HCT116 (cell line): ENCODE measurements at regions not wholly inside any gene's neighbourhood (a gene's known extent, or its start where the extent isn't known, plus 50 kb on each side); places are given as distances from the start of the nearest gene placed in this dataset.

ENCODE experiments used
- CTCF ChIP-seq, 3 experiments: fragments of 200-600 bp in 1 of 3; sonication (generic) in 1 of 3; IDR thresholded peaks in 2 of 3; conservative IDR thresholded peaks in 1 of 3; 2 replicates each; pipeline ENCODE4 v1.5.1; 2012 to 2017; ENCODE audit warnings: low read depth in 2 of 3, low read length in 2 of 3, antibody characterized with exemption in 1 of 3, borderline replicate concordance in 1 of 3, control low read depth in 1 of 3, mild to moderate bottlenecking in 1 of 3, mixed read lengths in 1 of 3, mixed run types in 1 of 3, moderate library complexity in 1 of 3; ENCODE audit not compliant: insufficient read depth in 1 of 3
- EZH2phosphoT487 ChIP-seq: fragments of 200-600 bp; IDR thresholded peaks from 2 replicates; pipeline ENCODE4 v1.6.1; 2018; ENCODE audit warnings: antibody characterized with exemption, borderline replicate concordance
- MAX ChIP-seq: IDR thresholded peaks from 2 replicates; pipeline ENCODE4 v1.6.1; 2012

GRCh38 chr4:3873408-3874027 is 107.3 kb downstream of the ADRA2C start:
- no peak for TF ChIP-seq EZH2phosphoT487
- TF ChIP-seq MAX, result no peak
- TF ChIP-seq CTCF (IDR thresholded peaks at IDR 0.05 in 2 of 3, conservative IDR thresholded peaks at IDR 0.05 in 1 of 3; ENCODE audit: borderline replicate concordance in 1 of 3, insufficient read depth in 1 of 3, low read depth in 2 of 3, low read length in 2 of 3), result no peak
